ENCODE measurements at regions not wholly inside any gene's neighbourhood (a gene's known extent, or its start where the extent isn't known, plus 50 kb on each side); places are given as distances from the start of the nearest gene placed in this dataset.

DNA sequence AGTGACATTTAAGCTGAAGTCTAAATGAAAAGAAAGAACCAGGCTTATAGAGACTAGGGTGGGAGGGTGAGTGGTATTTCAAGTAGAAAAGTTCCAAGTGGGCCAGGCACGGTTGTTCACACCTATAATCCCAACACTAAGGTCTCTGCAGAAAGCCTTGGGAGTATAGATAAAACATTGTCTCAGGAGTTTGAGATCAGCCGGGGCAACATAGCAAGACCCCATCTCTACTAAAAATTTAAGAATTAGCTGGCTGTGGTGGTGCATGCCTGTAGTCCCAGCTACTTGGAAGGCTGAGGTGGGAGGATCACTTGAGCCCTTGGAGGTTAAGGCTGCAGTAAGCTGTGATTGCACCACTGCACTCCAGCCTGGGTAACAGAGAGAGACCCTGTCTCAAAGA, 143.4 kb upstream of the PKDCC start:
- TF ChIP-seq, protein P1, sequence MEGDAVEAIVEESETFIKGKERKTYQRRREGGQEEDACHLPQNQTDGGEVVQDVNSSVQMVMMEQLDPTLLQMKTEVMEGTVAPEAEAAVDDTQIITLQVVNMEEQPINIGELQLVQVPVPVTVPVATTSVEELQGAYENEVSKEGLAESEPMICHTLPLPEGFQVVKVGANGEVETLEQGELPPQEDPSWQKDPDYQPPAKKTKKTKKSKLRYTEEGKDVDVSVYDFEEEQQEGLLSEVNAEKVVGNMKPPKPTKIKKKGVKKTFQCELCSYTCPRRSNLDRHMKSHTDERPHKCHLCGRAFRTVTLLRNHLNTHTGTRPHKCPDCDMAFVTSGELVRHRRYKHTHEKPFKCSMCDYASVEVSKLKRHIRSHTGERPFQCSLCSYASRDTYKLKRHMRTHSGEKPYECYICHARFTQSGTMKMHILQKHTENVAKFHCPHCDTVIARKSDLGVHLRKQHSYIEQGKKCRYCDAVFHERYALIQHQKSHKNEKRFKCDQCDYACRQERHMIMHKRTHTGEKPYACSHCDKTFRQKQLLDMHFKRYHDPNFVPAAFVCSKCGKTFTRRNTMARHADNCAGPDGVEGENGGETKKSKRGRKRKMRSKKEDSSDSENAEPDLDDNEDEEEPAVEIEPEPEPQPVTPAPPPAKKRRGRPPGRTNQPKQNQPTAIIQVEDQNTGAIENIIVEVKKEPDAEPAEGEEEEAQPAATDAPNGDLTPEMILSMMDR (IDR thresholded peaks at IDR 0.05): no peak
- TF ChIP-seq POLR2A (IDR thresholded peaks at IDR 0.05): no peak

Measured in esophagus squamous epithelium (tissue), 4 donors.